HG03060 (cell line): ENCODE measurements at regions not wholly inside any gene's neighbourhood (a gene's known extent, or its start where the extent isn't known, plus 50 kb on each side); places are given as distances from the start of the nearest gene placed in this dataset.
"Not testable (repeated sequence)": the region's sequence is repeated elsewhere in the genome, so short reads cannot be mapped to it uniquely, and the experiment has no call there.

ENCODE experiments used
- ATAC-seq: cut with Tn5 transposase; IDR thresholded peaks from one replicate; pipeline ENCODE4 v1.9.1; 2021; ENCODE audit warnings: low read depth, moderate number of reproducible peaks; ENCODE audit not compliant: unreplicated experiment

GRCh38 chr2:6082625-6083018 is 390.4 kb downstream of the SOX11 start:
- no peak for ATAC-seq

GRCh38 chr2:6083136-6083535 is 391.0 kb downstream of the SOX11 start:
- no peak for ATAC-seq

- ATAC-seq, result no peak
These were observed 397.3 kb downstream of the SOX11 start for GRCh38 chr2:6089474-6089873.

GRCh38 chr2:6103372-6103771 is 411.2 kb downstream of the SOX11 start:
- ATAC-seq, result no peak

GRCh38 chr2:6103949-6104348 is 411.8 kb downstream of the SOX11 start:
- no peak for ATAC-seq

GRCh38 chr2:6107290-6107689 is 415.1 kb downstream of the SOX11 start:
- ATAC-seq, result no peak

GRCh38 chr2:6109831-6110230 is 417.6 kb downstream of the SOX11 start:
- no peak for ATAC-seq

GRCh38 chr2:6111781-6112261 is 419.6 kb downstream of the SOX11 start:
- no peak for ATAC-seq

- ATAC-seq, result no peak
These were observed 421.6 kb downstream of the SOX11 start for GRCh38 chr2:6113786-6114185.

- ATAC-seq, result no peak
These were observed 435.5 kb downstream of the SOX11 start for GRCh38 chr2:6127718-6128117.

- no peak for ATAC-seq
These were observed 447.0 kb downstream of the SOX11 start for GRCh38 chr2:6139142-6139541.

GRCh38 chr2:6139916-6140315 is 447.7 kb downstream of the SOX11 start:
- ATAC-seq, result no peak

- ATAC-seq, result no peak
These were observed 448.3 kb downstream of the SOX11 start for GRCh38 chr2:6140509-6140908.

- no peak for ATAC-seq
These were observed 451.6 kb downstream of the SOX11 start for GRCh38 chr2:6143812-6144211.

GRCh38 chr2:6147215-6147614 is 455.0 kb downstream of the SOX11 start:
- ATAC-seq, result not testable (repeated sequence)

- no peak for ATAC-seq
These were observed 456.7 kb downstream of the SOX11 start for GRCh38 chr2:6148882-6149281.

GRCh38 chr2:6159606-6160005 is 467.4 kb downstream of the SOX11 start:
- no peak for ATAC-seq

- ATAC-seq, result no peak
These were observed 471.7 kb downstream of the SOX11 start for GRCh38 chr2:6163932-6164331.

- no peak for ATAC-seq
These were observed 473.0 kb downstream of the SOX11 start for GRCh38 chr2:6164986-6165747.

GRCh38 chr2:6167592-6168138 is 475.5 kb downstream of the SOX11 start:
- ATAC-seq, result no peak

GRCh38 chr2:6168485-6168884 is 476.3 kb downstream of the SOX11 start:
- ATAC-seq, result no peak

GRCh38 chr2:6171294-6171693 is 479.1 kb downstream of the SOX11 start:
- no peak for ATAC-seq
